ENCODE measurements at regions not wholly inside any gene's neighbourhood (a gene's known extent, or its start where the extent isn't known, plus 50 kb on each side); places are given as distances from the start of the nearest gene placed in this dataset.

DNA sequence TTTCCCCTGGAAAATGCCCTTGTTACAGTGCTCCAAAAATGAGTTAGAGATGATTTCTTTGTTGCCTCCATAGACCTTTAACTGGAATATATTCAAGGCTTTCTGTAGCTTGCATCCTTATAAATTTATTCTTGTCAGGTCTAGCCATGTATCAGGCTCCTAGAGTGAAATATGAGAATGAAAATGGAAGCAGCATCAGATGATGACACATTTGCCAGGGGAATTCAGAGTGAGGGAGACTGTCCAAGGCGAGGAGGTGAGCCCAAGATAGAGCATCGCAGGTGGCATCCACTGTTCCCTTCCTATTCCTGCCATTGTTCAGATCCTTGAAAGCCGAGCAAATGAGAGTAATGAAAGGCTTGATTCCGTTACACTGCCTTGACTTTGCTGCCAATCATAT is 386.8 kb downstream of the SAMD5 start:
- no TSS peak for BruUV-seq (replicated peaks)
- H3K4me1 ChIP-seq (ENCODE audit: insufficient read depth, low read length) = no peaks in the 10 kb centered on the region
- no peak overlapping the region for H3K9ac ChIP-seq (ENCODE audit: low read length)
- H3K36me3 ChIP-seq (ENCODE audit: low read depth, low read length) = no peaks in the 10 kb centered on the region
- H3K9me3 ChIP-seq (ENCODE audit: low read length) = no peaks in the 10 kb centered on the region
- no peak overlapping the region for H3K4me2 ChIP-seq (ENCODE audit: low read length)
- no peak overlapping the region for H3K4me3 ChIP-seq (ENCODE audit: low read length)
- ATAC-seq (no peak), DNase-seq (no peak)
- no peak overlapping the region for H3K27ac ChIP-seq (ENCODE audit: low read length)
- no peaks in the 10 kb centered on the region for H3K79me2 ChIP-seq (ENCODE audit: low read length)
- CTCF ChIA-PET = no interaction called here
- POLR2A ChIA-PET (ENCODE audit: unreplicated experiment) = no interaction called here
- H4K20me1 ChIP-seq (ENCODE audit: low read length) = no peaks in the 10 kb centered on the region
- no peaks in the 10 kb centered on the region for H3F3A ChIP-seq (ENCODE audit: low read length, unreplicated experiment)
- H2AFZ ChIP-seq (ENCODE audit: low read length) = no peak overlapping the region
- intact Hi-C loops (cut with micrococcal nuclease) = no loop called here
- H3K9me2 ChIP-seq (replicated peaks; ENCODE audit: low read length) = no peaks in the 10 kb centered on the region
- H3K27me3 ChIP-seq (ENCODE audit: low read length) = no peaks in the 10 kb centered on the region
- TF ChIP-seq, protein P1, sequence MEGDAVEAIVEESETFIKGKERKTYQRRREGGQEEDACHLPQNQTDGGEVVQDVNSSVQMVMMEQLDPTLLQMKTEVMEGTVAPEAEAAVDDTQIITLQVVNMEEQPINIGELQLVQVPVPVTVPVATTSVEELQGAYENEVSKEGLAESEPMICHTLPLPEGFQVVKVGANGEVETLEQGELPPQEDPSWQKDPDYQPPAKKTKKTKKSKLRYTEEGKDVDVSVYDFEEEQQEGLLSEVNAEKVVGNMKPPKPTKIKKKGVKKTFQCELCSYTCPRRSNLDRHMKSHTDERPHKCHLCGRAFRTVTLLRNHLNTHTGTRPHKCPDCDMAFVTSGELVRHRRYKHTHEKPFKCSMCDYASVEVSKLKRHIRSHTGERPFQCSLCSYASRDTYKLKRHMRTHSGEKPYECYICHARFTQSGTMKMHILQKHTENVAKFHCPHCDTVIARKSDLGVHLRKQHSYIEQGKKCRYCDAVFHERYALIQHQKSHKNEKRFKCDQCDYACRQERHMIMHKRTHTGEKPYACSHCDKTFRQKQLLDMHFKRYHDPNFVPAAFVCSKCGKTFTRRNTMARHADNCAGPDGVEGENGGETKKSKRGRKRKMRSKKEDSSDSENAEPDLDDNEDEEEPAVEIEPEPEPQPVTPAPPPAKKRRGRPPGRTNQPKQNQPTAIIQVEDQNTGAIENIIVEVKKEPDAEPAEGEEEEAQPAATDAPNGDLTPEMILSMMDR (conservative IDR thresholded peaks at IDR 0.05; ENCODE audit: low read depth, low read length) = no peak
- TF ChIP-seq EZH2 (IDR thresholded peaks at IDR 0.05; ENCODE audit: low read length, unreplicated experiment) (no peak), EZH2phosphoT487 (IDR thresholded peaks at IDR 0.05; ENCODE audit: borderline replicate concordance, low read length) (no peak)

DNA sequence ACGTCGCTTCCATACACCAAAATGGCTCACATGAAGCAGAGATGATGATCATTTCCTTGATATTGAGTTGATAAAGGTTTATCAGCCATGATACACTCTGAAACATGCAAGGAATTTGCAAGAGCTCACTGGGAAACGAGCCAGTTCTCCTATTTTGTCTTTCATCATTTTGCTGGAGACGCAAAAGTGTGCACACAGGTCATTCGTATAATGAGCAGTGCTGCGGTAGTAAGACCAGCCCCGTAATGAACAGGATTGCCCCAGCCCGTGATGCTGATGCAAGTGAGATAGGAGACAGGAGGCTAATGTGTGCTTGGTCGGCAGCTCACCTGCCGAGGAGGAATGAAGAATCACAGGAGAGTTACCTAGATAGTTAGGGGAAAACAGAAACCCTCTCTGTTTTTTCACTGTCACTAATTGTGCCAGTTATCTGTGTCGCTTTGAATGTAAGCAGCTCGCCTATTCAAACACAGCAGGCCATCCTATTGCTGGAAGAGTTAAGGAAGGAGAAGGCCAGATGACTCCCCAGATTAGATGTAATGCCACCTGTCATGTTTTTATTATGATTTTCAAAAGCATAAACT is 391.8 kb downstream of the SAMD5 start:
- H3K27me3 ChIP-seq (ENCODE audit: low read length) = no peaks in the 10 kb centered on the region
- no peaks in the 10 kb centered on the region for H4K20me1 ChIP-seq (ENCODE audit: low read length)
- no peak overlapping the region for H3K4me3 ChIP-seq (ENCODE audit: low read length)
- no peaks in the 10 kb centered on the region for H3K79me2 ChIP-seq (ENCODE audit: low read length)
- no peaks in the 10 kb centered on the region for H3K9me3 ChIP-seq (ENCODE audit: low read length)
- no peak overlapping the region for H2AFZ ChIP-seq (ENCODE audit: low read length)
- no peak overlapping the region for H3K9ac ChIP-seq (ENCODE audit: low read length)
- no peaks in the 10 kb centered on the region for H3F3A ChIP-seq (ENCODE audit: low read length, unreplicated experiment)
- H3K4me2 ChIP-seq (ENCODE audit: low read length) = no peak overlapping the region
- ChIA-PET CTCF (interaction anchor here (0.7 kb wide), 1 partner anchor 393 kb away, joined by 3 read pairs; no protein-coding TSS in a partner anchor), POLR2A (ENCODE audit: unreplicated experiment) (no interaction called here)
- no peaks in the 10 kb centered on the region for H3K9me2 ChIP-seq (replicated peaks; ENCODE audit: low read length)
- no peaks in the 10 kb centered on the region for H3K36me3 ChIP-seq (ENCODE audit: low read depth, low read length)
- ATAC-seq = no peak
- intact Hi-C loops (cut with micrococcal nuclease) = no loop called here
- no TSS peak for BruUV-seq (replicated peaks)
- TF ChIP-seq, protein P1 (conservative IDR thresholded peaks at IDR 0.05; ENCODE audit: low read depth, low read length) = no peak
- no peak for TF ChIP-seq EZH2phosphoT487 (IDR thresholded peaks at IDR 0.05; ENCODE audit: borderline replicate concordance, low read length)
- TF ChIP-seq EZH2 (IDR thresholded peaks at IDR 0.05; ENCODE audit: low read length, unreplicated experiment) = no peak
- H3K27ac ChIP-seq (ENCODE audit: low read length) = no peak overlapping the region
- DNase-seq = no peak
- no peaks in the 10 kb centered on the region for H3K4me1 ChIP-seq (ENCODE audit: insufficient read depth, low read length)

DNA sequence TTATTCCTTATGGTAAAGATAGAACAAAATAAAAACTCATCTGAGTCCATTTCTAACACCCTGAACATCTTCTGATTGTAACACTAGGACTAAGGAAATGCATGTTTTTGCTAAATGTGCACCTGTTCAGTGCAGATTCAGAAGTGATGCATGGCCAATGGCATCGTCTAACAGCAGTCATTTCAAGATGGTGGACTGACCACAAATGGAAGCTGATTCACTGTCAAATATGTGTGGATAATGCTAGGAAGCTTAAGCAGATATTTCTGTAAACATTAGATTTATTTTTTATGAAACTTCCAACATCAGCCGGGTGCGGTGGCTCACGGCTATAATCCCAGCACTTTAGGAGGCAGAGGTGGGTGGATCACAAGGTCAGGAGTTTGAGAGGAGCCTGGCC is 394.8 kb downstream of the SAMD5 start:
- Histone ChIP-seq H3K4me1 (ENCODE audit: insufficient read depth, low read length) (no peaks in the 10 kb centered on the region), H3K4me3 (ENCODE audit: low read length) (no peak overlapping the region), H3K79me2 (ENCODE audit: low read length) (no peaks in the 10 kb centered on the region), H4K20me1 (ENCODE audit: low read length) (no peaks in the 10 kb centered on the region), H3K36me3 (ENCODE audit: low read depth, low read length) (no peaks in the 10 kb centered on the region), H3K4me2 (ENCODE audit: low read length) (no peak overlapping the region), H2AFZ (ENCODE audit: low read length) (no peak overlapping the region), H3K27me3 (ENCODE audit: low read length) (no peaks in the 10 kb centered on the region), H3F3A (ENCODE audit: low read length, unreplicated experiment) (no peaks in the 10 kb centered on the region), H3K27ac (ENCODE audit: low read length) (no peak overlapping the region), H3K9me3 (ENCODE audit: low read length) (no peaks in the 10 kb centered on the region), H3K9me2 (replicated peaks; ENCODE audit: low read length) (no peaks in the 10 kb centered on the region), H3K9ac (ENCODE audit: low read length) (no peak overlapping the region)
- POLR2A ChIA-PET (ENCODE audit: unreplicated experiment) = no interaction called here
- no TSS peak for BruUV-seq (replicated peaks)
- DNase-seq (no peak), ATAC-seq (no peak)
- intact Hi-C loops (cut with micrococcal nuclease) = no loop called here
- CTCF ChIA-PET = no interaction called here
- TF ChIP-seq, protein P1 (conservative IDR thresholded peaks at IDR 0.05; ENCODE audit: low read depth, low read length) = no peak
- TF ChIP-seq EZH2 (IDR thresholded peaks at IDR 0.05; ENCODE audit: low read length, unreplicated experiment) (no peak), EZH2phosphoT487 (IDR thresholded peaks at IDR 0.05; ENCODE audit: borderline replicate concordance, low read length) (no peak)

All from PC-3 (cell line).